Middle frontal gyrus (tissue), 1 donor: ENCODE measurements at regions not wholly inside any gene's neighbourhood (a gene's known extent, or its start where the extent isn't known, plus 50 kb on each side); places are given as distances from the start of the nearest gene placed in this dataset.

Experiments used
- DNase-seq: peaks from one replicate; pipeline ENCODE4 v3.0.0-alpha.2; 2015; ENCODE audit warnings: low spot score; ENCODE audit errors: extremely low spot score

DNA sequence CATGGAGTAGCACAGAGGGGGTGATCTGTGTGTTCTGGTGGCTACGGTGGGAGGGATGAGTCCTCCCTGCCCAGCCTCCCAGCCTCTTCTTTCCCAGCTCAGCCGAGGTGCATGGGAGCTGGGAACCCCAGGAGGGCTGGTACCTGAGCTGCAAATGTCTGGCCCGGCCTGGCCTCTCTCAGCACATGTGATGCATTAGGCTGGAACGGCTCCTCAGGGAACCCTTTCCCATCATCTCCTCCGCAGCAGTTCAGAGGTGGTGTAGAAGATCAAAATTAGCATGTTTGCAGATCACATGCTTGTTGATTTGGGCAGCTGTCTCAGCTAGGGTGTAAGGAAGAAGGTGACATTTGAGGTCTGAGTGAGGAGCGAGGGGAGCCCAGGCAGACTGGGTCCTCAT is 126.6 kb downstream of the EMX2 start:
- no peak for DNase-seq

DNA sequence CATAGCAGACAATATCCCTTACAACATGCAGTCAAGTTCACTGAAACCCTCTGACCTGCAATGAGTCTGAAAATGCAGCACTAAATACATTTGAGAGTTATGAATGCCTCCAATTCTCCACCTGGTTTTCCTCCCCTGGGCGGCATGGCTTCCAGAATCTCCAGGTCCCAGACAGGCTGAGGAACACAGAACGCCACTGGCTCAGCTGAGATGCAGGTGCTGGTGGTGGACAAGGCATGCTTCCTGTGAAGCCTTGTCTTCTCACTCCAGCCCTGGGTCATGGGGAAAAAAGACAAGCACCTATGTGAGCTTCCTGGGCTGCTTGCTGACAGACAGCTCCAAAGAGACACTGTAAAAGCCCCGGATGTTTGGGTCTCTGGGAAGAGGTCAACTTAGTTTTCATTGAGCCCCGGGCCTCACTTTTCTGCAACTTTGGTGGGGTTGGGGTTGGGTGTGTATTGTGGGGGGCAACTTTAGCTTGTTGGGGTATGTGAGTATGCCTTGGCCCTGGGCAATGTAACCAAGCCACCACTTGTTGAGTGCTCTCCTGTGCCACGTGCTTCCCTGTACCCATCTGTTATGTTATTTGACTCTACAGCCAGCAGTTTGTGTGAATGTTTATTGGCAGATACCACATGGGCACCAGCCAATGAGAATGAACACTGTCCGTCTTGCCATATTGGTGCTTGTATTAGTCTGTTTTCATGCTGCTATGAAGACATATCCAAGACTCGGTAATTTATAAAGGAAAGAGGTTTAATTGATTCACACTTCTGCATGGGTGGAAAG is 127.8 kb downstream of the EMX2 start:
- no peak for DNase-seq

DNA sequence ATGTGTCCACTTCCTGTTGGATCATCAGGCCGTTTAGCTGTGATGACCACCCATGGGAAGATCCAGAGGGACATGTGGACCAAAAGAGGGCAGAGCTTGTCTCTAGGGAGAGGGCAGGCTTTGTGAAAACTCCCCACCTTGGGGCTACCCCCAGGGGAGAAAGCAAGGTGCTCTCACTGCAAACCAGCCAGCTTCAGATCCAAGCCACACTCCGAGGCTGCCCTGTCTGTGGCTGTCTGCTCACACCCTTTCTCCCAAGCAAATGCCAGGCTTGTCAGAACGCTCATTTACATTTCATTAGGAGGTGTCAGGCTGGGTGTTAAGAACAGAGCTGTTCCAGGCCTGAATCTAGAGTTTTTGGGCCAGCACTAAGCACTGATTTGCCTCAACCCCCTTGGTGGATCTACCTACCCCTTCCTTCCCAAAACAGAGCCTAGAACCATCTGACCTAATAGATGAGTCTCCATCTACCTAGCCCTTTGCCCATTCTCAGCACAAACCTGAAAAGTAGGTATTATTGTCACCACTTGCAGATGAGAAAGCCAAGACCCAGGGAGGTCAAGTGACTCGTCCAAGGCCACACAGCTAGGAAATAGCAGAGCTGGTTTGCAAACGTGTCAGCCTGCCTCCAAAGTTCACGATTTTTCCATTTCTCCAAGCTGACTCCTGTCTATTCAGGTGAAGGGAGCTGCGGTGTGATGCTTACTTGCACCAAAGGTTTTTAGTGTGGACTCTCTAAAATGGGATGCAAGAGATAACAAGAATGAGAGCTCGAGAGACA is 130.9 kb downstream of the EMX2 start:
- no peak for DNase-seq

DNA sequence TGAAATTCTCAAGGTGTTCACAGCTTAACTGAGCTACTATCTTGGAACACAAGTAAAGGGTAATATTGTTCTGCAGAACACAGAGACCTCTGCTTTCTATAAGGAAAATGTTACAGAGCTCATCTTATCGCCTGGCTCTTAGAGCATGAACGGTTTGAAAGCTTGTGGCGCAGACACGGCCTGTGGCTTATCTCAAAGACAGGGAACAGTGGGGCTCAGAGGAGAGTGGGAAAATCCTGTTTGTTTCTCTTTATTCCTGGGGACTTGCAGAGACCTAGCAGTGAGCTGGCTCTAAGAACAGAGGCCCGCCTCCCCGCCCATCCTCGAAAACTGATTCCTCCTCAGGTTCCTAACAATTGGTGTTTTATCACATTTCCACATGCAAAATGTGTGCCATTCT is 131.7 kb downstream of the EMX2 start:
- no peak for DNase-seq

DNA sequence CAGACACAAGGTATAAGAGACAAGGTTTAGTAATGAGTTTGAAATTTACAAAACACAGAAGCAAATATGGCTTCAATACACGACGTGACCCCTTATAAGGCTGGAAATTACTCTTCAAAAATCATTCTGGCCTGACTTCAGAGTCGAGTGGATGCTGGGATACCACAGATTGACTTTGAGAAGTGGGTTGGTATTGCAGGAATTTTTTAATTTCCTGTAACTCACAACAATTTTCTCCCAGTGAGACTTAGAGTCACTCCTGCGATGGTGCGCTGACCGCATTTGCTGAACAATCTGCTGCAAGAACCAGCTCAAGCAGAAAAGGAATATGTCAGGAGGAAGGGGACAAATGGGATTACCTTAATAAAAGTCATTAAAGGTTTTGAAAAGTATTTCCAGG is 132.1 kb downstream of the EMX2 start:
- DNase-seq: no peak

DNA sequence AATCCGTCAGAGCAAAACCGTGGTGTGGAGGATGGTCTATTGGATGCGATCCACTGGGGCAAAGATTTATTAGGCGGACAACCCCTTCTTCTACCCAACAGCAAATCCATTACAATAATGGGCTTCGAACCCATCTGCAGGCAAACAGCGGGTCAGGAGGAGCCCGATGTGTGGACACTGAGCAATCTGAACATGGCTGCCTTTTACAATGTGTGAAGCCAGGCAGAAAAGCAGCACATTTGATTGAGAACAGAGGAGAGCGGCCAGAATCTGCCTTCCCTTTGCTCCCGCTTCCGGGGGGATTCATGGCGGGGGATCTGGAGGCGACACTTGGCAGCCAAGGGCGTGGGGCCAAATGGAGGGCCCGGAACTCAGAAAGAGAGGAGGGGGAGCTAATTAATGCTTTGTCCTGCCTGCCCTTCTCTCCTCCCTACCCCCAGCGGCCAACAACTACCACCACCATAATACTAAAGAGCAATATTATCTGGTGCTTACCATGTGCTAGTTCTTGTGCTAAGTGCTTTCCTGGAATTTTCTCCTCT is 133.0 kb downstream of the EMX2 start:
- no peak for DNase-seq

DNA sequence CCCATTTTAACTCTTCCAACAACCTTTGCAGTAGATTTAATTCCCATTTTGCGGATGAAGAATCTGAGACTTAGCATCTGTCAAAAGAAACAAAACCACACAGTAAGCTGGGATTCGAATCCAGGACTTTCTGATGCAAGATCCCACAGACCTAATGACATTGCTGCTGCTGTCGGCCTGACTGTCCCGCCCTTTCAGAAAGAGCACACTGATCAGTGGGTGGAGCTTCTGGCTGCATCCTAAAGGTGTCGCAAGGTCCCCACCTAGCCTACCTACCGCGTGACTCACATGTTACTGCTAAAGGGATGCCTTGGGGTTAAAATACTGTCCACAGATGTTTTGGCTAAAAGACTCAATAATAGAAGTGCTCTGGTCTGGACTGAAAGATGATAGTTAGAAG is 134.7 kb downstream of the EMX2 start:
- DNase-seq: no peak

DNA sequence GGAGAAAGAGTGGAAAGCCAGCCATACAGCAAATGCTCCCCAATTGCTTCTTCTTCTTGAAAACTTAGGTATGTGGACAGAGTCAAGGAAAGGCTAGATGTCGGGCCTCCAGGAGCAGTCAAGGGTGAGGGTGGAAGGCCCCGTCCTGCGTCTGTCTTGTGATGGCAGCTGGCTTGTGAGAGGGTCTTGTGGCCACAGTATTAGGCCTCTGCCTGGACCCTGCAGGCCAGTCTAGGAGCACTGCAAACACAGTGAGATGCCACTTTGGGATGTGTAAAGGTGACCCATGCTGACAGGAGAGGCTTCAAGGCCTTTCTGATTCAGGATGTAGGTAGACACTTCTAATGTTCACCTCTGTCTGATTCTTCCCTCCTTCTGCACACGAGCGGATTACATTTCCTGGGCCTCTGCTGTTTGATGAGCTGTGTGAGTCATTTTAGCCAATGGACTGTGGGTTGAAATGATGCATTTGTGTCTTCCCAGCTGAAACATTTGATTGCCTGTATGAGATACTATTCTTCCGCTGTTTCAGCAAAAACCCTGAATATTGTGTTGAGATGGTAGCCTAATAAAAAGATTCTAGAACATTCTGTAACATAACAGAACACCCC is 135.4 kb downstream of the EMX2 start:
- DNase-seq: no peak

DNA sequence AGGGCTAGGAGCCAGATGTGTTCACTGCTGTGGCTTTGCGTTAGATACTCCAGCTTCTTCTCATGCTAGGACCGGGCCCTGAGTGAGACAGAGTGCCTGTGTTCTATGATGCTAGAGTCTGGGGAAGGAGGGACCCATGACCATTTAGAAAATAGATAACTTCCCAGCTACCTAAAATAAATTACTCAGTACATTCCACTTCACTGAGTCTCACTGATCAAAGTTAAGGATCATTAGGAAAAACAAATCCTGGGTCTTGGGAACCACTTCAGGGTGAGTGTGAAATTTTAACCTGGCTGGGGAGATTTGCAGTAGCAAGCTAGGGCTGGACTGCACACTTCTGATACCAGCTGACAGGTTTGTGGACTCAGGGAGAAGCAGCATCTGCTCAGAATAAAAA is 138.1 kb downstream of the EMX2 start:
- no peak for DNase-seq

DNA sequence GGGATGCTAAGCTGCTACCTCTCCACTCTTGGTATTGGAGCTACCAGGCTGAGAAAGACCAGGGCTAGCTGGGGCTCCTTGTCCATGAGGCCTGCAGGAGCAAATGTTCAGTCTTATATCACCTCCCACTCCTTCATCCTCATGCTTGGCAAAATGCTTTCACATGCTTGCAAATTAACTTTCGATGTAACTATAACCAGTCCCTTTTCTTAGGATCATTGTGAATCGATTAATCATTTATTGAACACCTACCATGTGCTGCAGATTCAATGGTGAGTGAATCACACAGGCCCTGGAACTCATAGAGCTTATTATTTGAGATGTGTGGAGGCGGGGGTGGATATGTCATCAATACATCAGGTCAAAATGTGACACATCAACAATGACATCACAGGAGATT is 138.6 kb downstream of the EMX2 start:
- DNase-seq: no peak

DNA sequence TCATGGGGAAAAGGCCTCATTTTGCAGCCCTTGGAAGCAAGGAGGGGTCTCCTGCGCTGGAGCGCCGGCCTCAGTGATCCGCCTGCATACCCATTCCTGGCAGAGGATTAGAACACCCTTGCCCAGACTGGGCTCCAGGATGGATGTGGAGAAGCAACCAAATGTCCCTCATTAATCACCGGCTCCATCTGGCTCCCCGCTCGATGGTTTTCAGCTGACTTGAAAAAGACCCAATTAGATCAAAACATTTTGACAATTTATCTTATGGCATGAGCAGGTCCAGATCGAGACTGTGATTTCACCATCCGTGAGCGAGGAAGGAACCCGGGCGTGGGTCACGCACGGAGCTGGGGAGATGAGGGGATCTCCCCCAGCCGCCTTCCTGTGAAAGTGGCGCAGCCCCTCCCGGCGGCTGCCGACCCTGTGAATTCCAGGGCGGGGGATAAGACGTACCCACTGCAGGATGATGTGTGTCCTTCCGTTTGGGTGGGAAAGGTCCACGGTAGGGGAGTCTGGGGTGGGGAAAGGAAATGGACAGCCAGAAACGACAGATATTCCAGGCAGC is 141.6 kb downstream of the EMX2 start:
- DNase-seq: no peak

DNA sequence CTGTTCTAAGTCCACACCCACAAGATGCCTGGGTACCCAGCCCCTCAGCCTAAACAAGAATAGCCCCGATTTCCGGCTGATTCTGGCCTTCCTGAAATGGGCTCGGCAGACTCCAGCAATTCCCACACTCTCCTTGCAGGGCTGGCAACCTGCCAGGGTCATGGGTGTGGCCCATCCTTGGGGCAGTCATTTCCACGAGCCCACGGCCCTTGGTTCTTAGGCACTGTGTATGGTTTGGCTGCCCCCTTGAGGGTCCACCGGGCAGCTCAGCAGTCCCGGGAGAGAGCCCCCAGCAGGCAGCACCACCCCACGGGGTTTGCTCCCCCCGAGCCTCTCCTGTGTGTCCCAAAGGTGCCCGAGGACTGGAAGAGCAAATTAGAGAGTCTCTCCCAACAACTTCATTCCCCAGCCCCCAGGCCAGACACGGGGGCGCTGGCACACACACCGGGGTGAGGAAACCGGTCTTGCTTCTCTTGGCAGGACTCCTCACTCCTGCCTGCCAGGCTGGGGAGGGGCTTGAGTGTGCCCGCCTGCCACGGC is 142.2 kb downstream of the EMX2 start:
- no peak for DNase-seq

DNA sequence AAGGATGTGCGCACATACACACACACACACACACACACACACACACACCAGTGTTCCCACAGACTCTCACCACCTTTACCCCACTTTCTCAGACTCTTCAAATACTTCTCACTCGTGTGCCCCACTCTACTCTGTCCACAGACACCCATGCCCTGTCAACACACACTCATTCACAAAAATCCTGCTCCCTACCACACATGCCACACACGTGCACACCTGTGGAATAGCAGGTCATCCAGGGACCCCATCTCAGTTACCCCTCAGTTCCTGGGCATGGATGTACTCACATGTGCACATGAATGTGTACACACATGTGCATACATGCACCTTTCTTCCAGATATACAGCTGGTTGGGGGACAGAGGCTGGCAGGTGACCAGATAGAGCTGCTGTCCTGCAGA is 142.9 kb downstream of the EMX2 start:
- no peak for DNase-seq

DNA sequence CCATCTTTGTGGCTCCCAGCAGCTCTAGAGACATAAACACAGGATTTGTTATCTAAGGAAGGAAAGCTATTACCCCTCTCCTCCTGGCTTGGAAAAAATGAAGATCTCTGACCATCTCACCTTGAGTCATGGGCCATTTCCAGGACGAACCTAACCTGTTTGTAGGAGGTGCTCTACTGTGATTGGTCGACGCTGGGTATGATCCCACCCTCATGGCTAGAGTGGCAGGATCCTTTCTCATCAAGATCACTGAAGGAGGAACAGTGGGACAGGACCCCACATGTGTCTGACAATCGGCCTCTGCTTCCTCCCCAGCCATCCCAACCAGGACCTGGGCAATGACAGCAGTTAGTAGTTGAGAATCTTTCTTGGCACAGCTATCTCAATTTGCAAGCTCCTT is 144.1 kb downstream of the EMX2 start:
- no peak for DNase-seq

DNA sequence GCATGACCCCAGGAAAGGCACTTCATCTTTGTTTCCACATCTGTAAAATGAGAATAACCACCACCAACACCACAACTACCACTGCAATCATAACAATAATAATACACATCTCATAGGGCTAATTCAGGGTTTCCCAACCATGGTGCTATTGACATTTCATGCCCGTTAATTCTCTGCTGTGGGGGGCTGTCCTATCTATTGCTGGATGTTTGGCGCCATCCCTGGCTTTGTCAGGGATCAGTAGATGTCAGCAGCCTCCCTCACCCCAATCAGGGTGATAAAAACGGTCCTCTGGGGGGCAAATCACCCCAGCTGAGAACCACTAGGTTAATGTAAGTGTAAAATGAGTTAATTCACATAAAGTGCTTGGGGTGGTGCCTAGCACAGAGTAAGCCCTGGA is 145.8 kb downstream of the EMX2 start:
- DNase-seq: no peak

DNA sequence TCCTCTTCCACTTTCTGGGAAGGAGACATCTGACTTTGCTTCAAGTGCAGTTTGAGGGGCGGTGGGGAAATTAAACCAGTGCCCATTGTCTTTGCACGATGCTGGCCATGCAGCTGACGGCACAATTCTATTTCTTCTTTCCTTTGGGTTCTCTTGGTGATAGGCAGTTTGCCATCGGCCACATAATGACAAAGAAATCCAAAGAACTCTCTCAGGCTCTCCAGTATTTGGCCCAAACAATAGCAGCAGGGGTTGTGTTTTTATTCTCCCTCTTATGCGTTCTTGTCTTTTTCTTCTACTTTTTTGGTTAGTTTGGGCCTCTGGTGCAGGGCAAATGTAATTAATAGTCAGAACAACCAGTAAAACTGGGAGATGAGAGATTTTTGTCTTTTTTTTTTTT is 147.0 kb downstream of the EMX2 start:
- no peak for DNase-seq

DNA sequence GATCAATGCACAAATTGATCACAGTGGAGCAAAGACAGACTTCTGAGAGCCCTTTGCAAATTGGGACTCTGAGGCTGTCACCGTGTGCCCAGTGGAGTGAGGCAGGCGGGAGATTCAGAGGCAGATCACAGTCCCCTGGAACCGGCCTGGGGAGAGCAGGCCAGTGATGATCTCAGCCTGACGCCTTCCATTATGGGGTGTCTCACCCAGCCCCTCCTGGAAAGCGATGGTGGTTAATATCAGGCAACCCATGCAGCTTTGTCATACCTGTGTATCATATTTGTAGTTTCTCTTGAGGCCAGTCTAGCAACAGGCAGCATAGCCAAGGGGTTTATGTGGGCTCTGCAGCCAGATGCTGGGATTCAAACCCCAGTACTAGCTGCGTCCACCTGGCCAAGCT is 147.8 kb downstream of the EMX2 start:
- no peak for DNase-seq

DNA sequence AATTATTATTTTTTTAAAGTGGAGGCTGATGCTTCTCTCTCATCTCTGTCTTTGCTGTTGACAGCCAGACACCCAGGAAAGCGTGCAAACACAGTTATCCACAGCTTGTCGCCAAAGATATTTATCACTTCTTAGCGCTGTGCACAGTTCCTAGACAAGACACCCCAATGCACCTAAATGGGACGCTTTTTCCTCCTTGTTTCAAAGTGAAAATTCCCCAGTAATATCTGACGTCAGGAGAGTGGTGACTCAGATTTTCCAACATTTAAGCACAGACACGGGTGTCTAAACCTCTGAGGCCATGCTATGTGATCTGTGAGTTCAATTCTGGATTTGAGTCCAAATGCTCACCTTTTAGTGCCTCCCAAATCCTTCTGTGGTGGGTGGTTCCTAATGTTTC is 151.6 kb downstream of the EMX2 start:
- no peak for DNase-seq

DNA sequence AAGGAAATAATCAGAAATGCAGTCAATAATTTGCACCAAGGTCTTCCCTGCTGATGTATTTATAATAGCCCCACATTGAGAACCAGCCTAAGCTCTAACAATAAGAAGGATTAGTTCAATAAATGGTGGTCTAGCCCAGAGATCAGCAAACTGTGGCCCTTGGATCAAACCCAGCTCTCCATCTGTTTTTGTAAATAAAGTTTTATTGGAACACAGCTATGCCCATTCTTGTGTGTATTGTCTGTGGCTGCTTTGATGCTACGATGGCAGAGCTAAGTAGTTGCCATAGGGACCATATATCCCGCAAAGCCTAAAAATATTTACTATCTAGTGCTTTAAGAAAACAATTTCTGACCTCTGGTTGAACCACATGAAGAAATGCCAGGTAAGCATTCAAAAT is 154.9 kb downstream of the EMX2 start:
- DNase-seq: no peak

DNA sequence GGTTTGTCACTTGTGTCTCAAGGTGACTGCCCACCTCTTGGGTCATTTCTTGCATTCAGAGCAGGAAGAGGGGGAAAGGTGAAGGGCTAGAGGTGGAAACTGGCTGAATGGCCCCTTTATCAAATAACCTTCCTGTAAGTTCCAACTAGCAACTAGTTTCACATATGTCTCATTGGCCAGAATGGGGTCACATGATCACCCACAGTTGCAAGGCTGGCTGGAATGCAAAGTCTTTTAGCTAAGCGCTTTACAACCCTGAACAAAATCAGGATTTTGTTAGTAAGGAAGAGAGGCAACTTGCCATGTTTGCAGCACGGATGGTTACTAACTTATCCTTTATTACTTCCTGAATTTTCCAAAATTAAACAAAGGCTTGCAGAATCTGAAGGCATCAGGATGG is 156.3 kb downstream of the EMX2 start:
- DNase-seq: no peak

DNA sequence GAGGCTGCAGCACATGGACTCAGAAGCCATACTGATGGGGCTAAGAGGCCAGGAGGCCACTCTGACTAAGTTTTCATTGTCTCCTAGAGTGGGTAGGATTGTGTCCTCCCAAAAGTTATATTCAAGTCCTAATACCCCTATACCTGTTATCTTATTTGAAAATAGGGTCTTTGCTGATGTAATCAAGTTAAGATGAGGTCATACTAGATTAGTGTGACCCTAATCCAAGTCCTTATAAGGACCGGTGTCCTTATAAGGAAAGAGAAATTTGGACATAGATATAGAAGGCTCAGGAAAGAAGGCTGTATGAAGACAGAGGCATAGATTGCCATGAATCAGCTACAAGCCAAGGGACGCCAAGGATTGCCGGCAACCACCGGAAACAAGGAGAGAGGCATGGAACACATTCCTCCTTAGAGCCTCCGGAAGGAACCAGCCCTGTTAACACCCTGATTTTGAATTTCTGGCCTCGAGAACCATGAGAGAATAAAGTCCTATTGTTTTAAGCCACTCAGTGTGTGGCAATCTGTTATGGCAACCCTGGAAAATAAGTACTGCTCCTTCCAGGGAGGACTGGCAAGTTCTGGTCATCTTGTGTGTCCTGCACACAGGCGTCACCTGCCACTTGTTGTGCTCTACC is 157.0 kb downstream of the EMX2 start:
- no peak for DNase-seq
